Gastrocnemius medialis (tissue), 4 donors: ENCODE measurements at regions not wholly inside any gene's neighbourhood (a gene's known extent, or its start where the extent isn't known, plus 50 kb on each side); places are given as distances from the start of the nearest gene placed in this dataset.

Experiments
- POLR2A ChIP-seq, 2 donors: fragments of 450-650 bp; IDR thresholded peaks; one replicate each; pipeline ENCODE4 v1.6.1; 2017; ENCODE audit warnings: antibody characterized with exemption in 2 of 2, mild to moderate bottlenecking in 2 of 2, moderate library complexity in 2 of 2
- TF ChIP-seq, protein P1 (sequence below), 5 experiments: fragments of 450-650 bp in 3 of 5; fragments of 200-600 bp in 2 of 5; sonication (generic) in 2 of 5; IDR thresholded peaks in 4 of 5; conservative IDR thresholded peaks in 1 of 5; 1 replicate in 4 of 5; 2 replicates in 1 of 5; pipeline ENCODE4 v1.5.1; 2016 to 2019; ENCODE audit warnings: antibody characterized with exemption in 5 of 5, mild to moderate bottlenecking in 3 of 5, moderate library complexity in 3 of 5

- TF ChIP-seq, protein P1, sequence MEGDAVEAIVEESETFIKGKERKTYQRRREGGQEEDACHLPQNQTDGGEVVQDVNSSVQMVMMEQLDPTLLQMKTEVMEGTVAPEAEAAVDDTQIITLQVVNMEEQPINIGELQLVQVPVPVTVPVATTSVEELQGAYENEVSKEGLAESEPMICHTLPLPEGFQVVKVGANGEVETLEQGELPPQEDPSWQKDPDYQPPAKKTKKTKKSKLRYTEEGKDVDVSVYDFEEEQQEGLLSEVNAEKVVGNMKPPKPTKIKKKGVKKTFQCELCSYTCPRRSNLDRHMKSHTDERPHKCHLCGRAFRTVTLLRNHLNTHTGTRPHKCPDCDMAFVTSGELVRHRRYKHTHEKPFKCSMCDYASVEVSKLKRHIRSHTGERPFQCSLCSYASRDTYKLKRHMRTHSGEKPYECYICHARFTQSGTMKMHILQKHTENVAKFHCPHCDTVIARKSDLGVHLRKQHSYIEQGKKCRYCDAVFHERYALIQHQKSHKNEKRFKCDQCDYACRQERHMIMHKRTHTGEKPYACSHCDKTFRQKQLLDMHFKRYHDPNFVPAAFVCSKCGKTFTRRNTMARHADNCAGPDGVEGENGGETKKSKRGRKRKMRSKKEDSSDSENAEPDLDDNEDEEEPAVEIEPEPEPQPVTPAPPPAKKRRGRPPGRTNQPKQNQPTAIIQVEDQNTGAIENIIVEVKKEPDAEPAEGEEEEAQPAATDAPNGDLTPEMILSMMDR (IDR thresholded peaks at IDR 0.05 in 4 of 5, conservative IDR thresholded peaks at IDR 0.05 in 1 of 5): no peak
- TF ChIP-seq POLR2A (IDR thresholded peaks at IDR 0.05): no peak
Measured at GRCh38 chr14:85319998-85320630, 209.8 kb upstream of the FLRT2 start.
